ENCODE measurements at regions not wholly inside any gene's neighbourhood (a gene's known extent, or its start where the extent isn't known, plus 50 kb on each side); places are given as distances from the start of the nearest gene placed in this dataset.
"Not testable (repeated sequence)": the region's sequence is repeated elsewhere in the genome, so short reads cannot be mapped to it uniquely, and the experiment has no call there.

DNA sequence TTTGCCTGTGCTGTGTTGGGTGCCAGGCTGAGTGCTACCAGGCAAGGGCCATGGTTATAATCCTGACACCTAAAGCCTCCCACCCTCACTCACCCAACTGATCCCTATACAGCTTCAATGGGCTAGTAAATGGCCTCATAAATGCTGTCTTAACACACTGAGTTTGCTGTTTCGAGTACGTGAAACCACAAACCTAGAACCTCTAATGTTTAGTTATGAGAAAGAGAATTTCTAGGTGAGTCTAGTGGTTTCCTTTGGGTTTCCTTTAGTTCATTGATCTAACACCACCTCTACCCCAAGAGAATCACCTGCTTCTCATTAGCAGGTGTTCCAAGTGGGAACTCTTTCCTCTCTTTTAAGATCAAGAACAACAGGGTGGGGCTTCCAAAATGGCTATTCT lies 172.0 kb downstream of the MC4R start:
- no peak for DNase-seq

DNA sequence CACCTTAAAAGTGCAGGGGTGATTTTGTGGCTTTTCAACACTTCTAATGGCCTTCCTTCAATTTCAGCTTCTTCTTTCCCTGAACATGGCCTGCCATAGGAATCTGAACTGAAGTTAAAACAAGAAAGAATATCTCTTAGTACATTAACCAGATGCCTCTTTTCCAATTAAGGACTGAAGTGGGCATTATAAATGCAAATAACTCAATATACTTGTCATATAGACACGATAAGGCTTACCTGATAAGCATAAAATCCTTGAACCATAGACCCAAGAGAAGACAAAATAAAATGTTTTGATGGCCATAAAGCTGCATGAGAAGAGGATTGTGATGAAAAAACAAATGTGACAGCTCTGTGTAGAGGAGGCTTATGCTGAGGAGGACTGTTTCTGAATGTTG lies 173.1 kb downstream of the MC4R start:
- DNase-seq, result no peak

DNA sequence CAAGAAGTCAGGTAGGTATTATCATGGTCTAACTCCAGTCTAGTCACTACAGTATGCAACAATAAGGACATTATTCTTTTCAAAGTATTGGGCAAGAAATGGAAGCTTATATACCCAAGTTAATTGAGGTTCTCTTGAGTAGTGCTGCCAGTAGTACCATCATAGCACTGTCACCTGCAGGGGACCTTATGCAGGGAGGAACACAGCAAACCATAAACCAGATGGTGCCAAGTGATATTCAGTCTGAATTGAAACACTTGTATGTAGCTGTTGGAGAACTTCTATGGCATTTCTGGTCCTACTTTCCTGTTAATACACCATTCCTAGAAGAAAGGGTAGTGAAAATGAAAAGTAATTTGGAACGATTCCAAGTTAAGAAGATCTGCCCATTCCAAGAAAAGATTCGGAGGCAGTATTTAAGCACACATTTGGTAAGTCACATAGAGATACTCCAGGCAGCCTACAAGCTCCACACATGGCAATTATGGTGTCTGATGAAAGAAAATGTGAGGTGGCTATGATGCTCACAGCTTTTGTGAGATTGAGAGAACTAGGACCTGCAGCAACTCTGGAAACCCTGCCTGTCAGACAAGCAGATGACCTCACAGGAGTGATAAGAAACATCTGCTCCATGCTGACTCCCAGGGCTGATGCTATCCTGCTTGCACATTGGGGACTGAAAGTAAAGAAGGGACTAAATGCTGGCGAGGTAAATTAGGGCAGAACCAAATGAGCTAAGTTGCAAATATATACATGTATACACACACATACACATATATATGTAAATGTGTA lies 174.7 kb downstream of the MC4R start:
- DNase-seq, result no peak

DNA sequence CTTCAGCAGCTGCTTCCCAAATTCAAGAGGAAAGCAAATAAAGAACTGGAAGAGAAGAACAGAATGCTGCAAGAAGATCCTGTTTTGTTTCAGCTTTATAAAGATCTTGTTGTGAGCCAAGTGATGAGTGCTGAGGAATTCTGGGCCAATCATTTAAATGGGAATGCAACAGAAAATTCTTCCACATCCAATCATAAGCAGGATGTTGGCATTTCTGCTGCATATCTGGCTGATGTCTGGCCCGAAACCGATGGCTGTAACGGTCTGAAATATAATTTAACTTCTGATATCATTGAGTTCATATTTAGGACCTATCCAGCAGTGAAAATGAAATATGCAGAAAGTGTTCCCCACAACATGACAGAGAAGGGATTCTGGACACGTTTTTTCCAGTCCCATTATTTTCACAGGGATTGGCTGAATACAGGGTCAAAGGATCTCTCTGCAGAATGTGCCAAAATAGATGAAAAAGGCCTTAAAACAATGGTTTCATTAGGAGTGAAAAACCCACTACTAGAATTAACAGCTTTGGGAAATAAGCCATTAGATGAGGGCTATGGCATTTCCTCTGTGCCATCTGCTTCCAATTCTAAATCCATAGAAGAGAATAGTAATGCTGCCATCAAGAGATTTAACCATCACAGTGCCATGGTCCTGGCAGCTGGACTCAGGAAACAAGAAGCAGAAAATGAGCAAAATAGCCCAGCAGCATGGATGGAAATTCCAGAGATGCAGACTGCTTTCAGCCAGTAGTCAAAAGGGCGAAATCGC lies 175.6 kb downstream of the MC4R start:
- no peak for DNase-seq

DNA sequence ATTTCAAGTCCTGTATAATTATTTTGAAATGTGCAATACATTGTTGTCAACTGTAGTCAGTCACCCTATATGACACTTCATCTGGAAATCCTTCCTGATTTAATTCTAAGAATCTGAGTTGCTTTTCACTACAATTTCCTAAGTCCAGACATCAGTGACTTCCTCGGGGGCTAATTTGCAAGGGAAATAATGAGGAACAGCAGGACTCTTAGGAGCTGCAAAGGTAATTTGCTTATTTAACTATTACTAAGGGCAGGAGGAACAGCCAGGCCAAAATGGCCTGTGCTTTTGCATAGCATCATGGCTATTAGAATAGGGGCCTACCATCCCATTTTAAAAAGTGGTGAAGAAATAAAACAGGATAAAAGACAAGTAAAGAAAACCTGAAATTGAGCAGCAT lies 178.8 kb downstream of the MC4R start:
- DNase-seq, result no peak

DNA sequence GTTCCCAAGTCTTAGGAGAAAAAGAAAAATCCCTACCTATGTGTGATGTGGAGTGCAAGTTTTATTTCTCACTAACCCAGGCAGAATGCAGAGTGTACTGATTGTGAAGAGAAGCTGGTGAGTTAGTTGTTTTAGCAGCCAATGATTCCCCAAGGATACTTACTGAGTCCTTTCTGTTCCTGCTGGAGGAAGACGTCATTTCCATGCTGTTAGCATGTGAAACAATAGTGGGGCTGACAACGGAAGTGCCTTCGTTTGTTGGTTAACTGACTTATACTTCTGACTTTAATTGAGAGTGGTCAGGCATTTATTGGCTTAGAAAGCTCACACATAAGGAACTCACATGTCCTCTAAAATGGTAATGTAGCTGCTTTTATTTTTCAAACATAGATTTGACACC lies 180.6 kb downstream of the MC4R start:
- DNase-seq, result no peak

DNA sequence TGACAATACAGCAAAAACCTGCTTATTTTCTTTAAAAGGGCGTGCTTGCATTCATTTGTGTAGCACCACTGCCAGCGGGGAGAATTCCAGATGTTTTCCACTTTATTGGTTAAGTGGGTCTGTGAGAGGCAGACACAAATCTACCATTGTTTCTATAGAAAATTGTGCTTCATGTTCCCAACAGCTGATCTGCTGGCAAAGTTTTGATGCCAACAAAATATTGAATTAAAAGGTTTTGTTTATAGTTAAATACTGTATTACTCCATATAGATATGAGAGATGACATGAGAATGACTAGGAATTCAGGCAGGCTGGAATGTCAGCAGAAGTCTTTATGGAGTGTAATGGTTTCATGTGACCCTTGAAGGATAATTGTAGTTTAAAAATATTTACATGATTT lies 182.7 kb downstream of the MC4R start:
- DNase-seq, result no peak

DNA sequence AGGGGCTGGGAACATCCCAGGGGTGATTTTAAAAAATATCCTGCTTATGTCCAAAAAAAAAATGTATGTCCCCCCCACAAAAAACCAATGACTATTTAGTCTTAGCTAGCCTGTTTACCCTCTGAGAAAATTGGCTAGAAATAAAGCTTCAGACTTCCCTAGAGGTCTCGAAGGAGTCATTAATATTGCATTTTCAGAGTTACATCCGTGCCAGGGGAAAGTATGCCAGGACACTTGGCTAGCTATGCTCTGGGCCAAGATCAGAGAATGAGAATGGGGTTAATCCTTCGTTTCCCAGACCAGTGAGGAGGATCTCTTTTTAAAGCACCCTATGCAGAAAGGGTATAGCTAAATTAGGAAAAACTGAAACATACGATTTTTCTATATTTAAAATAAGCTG lies 183.6 kb downstream of the MC4R start:
- DNase-seq, result no peak

DNA sequence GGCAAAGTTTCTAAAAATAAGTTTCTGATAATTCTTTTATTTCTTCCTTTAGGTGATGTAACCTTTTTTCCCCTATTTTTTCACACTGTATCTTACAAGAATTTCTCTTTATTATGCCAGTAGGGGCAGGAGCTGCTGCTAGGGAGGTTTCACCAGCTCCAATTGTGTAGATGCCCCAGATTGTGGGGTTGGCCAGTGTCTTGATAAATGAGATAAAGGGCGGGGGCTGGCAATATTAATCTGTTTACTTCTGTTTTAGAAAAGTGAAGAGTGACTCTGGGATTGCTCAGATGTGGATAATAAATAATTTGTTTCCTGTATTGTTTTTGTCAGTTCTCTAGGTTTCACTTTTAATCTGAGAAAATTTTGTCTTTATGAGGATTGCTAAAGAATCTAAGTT lies 190.4 kb downstream of the MC4R start:
- DNase-seq, result no peak

DNA sequence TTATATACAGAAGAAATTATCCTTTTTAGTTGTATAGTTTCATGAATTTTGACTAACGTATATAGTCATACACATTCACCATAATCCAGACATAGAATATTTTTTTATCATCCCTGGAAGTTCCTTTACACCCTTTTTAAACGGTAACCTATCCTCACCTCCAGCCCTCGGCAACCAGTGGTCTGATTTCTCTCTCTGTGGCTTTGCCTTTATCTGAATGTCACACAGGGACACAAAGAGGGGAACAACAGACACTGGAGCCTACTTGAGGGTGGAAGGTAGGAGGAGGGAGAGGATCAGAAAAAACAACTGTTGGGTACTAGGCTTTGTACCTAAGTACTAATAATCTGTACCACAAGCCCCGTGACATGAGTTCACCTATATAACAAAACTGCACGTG lies 191.9 kb downstream of the MC4R start:
- no peak for DNase-seq

DNA sequence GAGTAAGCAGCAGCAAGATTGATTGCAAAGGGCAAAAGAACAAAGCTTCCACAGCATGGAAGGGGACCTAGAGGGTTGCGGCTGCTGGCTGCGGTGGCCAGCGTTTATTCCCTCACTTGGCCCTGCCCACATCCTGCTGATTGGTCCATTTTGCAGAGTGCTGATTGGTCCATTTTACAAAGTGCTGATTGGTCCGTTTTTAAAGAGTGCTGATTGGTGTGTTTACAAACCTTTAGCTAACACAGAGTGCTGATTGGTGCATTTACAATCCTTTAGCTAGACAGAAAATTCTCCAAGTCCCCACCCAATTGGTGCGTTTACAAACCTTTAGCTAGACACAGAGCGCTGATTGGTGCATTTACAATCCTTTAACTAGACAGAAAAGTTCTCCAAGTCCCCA lies 194.4 kb downstream of the MC4R start:
- DNase-seq, result not testable (repeated sequence)

DNA sequence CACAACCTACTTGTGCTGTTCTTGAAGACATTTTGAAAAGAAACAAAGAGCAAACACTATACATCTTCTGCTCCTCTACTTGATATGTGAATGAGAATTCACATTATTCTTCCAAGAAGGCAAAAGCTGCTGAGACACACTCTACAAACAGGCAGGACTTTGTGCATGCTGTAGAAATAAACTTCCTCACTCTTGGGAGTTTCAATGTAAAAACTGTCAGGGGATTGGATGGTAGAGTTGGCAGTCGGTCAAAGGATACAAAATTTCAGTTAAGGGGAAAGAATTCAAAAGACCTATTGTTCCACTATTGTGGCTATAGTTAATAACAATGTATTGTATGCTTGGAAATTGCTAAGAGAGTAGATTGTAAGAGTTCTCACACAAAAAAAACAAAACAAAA lies 196.3 kb downstream of the MC4R start:
- no peak for DNase-seq

DNA sequence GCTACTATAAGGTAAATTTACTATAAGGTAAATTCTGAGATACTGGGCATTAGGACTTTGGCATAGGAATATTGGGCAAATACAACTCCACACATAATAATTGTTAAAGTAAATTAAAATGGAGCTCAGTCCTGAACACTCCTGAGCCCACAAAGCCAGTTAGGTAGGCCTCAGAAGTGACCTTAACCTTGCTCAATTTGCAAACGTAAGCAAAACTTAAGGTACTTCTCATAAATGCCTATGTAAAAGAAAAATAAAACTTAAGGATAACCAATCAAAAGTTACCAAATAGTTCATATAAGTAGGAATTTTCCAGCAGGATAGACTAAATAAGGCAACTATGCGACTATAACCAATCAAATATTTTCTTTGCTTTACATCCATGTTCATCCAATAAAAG lies 197.7 kb downstream of the MC4R start:
- no peak for DNase-seq

DNA sequence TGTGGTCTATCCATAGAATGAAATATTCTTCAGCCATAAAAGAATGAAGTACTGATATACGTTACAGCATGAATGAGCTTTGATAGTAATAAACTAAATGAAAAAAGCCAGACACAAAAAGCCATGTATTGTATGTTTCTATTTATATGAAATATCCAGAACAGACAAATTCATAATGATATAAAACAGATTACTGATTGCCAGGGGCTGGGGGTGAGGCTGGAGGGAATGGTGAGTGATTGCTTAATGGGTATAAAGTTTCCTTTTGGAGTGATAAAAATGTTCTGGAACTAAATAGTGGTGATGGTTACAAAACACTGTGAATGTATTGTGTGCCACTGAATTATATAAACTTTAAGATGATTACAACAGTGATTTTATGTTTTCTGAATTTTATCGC lies 200.5 kb downstream of the MC4R start:
- no peak for DNase-seq

DNA sequence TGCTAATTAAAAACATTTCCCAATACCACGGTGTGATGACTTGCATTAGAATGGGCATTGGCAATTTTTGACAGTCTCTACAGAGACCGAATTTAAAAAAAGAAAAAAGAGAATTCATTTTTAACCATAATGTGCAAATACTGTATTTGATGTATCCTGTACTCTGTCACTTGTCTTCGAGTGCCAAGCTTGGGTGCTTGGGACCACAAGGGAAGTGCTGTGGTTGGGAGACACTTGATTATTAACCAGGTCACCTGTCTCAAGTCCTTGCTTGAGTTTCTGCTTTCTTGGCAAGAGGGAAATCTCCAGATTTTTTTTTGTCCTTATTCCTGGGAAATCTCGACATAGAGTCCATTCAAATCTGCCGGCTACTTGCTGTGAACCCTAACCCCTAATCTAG lies 209.0 kb downstream of the MC4R start:
- DNase-seq, result no peak

DNA sequence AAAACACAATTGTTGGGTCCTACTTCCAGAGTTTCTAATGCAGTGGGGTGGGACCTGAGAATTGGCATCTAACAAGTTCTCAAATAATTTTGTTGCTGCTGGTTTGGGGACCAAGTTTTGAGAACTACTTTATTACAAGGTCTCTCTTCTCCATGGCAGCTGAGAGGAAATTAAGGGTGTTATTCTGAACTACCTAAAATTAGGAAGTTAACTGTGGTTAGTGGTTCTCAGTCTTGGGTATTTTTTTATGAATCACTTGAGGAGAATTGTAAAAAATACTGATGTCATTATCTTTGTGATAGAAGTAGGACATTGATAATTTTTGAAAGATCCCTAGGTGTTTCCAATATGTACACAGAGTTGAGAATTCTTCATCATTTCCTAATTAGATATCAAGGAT lies 210.2 kb downstream of the MC4R start:
- DNase-seq, result no peak

DNA sequence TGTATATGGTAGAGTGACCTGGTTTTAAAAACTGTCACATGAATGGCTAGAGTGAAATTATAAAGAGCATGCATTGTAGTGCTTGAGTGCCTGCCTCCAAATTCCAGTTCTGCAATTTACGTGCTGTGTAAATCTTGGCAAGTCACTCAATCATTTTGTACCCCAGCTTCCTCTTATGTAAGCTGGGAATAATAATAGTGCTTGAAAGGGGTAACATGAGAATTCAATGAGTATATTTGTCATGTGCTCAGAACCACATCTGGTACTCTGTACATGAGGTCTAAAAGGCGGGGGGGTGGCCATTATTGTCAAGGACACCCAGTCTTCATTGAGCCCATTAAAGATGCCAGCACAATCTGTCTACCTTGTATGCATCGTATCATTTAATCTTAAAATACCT lies 214.8 kb downstream of the MC4R start:
- DNase-seq, result no peak

DNA sequence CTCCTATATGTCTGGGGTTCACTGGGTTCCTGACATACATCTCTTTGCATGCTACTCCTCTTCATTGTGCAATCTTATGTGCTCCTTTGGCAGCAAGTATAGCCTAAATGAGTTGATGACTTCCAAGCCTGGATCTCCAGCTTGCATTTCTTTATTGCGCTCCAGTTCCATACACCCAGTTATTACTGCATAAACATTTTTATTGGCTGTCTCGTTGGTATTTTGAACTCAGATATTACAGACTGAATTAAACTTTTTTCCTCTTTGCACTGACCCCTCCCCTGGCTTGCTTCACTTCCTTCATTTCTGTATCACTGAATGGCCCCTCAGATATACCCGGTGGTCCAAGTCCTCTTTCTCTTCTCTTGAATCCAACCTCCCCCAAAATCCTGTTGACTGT lies 219.2 kb downstream of the MC4R start:
- no peak for DNase-seq

DNA sequence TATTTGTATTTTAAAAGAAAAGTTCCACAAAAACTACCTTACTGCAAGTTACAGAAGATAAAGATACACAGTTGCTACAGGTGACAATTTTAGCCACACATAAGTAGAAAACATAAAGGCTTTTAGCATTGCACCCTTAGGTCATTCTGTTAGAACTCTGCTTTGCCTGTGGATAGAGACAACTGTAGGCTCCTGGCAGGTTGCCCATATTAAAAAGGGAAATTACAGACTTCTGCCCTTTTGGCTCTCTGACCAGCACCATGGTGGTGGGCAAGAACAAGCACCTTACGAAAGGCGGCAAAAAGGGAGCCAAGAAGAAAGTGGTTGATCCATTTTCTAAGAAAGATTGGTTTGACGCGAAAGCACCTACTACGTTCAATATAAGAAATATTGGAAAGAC lies 223.3 kb downstream of the MC4R start:
- DNase-seq, result no peak

DNA sequence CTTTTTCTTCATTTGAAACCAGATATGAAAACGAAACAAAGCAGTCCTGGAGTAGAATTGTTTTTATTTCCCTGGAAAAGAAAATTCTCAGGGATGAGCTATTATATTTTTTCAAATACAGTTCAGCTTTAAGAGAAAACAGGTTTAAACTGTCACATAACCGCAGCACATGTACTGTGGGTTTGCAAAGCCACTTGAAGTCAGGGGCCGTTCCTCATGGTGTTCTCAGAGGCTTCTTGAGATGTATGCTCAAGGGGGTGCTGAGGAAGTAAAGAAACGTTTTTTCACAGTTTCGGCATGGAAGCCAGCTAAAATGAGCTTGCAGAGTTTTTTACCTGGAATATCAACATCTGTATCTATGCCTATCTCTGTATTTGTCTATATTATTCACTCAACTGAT lies 225.3 kb downstream of the MC4R start:
- peak; percentile 66 for DNase-seq

DNA sequence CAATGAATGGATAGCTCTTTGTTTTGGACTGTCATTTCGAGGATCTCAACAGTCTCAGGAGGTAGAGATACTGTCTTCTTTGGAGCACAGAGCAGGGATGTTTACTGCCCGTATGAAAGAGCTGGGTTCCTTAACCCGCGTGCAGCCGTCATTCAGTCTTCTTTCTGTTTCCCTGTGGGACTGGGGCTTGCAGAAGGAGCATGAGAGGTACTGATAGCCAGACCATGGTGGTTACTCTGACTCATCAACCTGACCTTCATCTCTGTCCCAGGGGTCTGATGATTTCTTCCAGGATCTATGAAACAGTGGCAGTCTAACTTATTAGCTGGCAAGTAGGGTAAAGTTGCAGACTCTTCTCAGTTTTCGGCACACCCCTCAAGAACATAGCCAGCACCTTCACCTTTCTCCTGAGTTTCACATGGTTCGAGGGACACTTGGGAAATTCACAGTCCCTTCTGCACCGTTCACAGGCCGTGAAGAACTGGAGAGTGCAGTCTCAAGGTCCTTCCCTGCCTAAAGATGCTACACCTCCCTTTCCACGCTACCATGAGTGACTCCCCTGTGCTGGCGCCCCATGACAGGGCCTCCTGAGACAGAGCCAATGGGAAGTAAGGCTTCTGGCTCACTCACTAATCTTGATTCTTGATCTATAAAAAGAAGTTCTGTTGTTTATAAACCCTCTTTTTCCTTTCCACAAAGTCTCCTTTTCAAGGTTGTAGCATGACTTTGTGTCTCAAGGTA lies 226.2 kb downstream of the MC4R start:
- DNase-seq, result no peak

DNA sequence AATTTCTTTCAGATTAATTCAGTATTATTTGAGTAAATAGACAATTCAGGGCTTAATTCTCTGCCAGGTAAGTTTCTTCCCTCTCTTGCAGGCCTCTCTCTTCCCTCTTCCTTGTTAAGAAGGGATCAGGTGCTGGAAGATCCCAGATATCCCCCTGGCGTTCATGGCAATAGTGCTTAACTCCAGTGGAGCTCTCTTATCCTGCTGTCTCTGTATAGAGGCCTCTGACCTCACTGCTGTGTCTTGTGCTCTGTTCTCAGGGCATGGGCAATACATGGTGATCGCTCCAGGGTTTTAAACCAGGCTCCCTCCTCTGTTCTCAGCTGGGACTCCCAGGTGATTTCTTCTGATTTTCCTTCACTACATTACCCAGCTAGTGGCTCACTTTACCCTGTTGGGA lies 226.8 kb downstream of the MC4R start:
- no peak for DNase-seq

DNA sequence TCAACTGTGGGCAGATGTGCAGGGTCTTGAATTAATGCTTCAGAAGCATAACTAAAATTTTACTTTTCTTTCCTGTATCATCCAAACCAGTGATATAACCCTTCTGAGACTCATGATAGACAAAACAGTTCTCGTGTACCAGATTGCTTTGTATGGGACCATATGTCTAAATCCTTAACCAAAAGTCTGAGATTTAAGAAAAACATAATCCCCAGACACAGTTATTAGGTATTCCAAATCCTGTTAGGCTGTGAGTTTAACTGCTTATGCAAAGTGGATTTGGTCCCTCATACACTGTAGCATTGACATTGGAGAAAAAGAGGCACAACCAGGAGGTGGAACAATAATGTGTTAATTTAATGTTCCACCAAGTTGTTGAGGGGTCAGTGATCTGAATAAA lies 235.0 kb downstream of the PMAIP1 start:
- DNase-seq, result no peak

DNA sequence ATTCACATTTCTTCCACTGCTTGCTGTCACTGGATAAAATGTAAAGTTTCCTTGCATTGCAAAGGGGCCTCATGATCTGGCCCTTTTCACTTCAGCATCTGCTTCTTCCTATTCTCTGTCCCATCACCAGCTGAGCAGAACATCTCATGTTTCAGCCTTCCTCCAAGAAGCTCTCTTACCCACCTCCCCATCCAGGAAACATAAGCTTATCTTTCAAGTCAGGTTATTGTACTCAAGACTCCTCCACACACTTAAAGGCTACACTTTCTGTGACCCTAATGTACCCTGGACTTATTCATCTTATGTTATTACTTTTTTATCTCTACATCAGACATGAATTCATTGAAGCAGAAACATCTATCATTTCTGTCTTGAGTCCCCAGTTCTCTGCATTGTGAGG lies 230.5 kb downstream of the PMAIP1 start:
- no peak for DNase-seq
